SK-N-SH treated with all-trans-retinoic acid at 6 μM for 48 hours (cell line): ENCODE measurements at regions not wholly inside any gene's neighbourhood (a gene's known extent, or its start where the extent isn't known, plus 50 kb on each side); places are given as distances from the start of the nearest gene placed in this dataset.

Experiments used
- BACH2 ChIP-seq: fragments of 250-450 bp; sonication (Bioruptor Pico); IDR thresholded peaks from 2 replicates; pipeline ENCODE4 v1.9.0; 2021; ENCODE audit warnings: mild to moderate bottlenecking, borderline replicate concordance
- CSDC2 ChIP-seq: fragments of 250-450 bp; sonication (Bioruptor Pico); IDR thresholded peaks from 2 replicates; pipeline ENCODE4 v1.5.0; 2020; ENCODE audit warnings: mild to moderate bottlenecking, moderate library complexity
- PPARA ChIP-seq: fragments of 250-450 bp; sonication (Bioruptor Pico); IDR thresholded peaks from 2 replicates; pipeline ENCODE4 v1.5.0; 2020; ENCODE audit warnings: mild to moderate bottlenecking, borderline replicate concordance
- RARB ChIP-seq: fragments of 250-450 bp; sonication (Bioruptor Pico); IDR thresholded peaks from 2 replicates; pipeline ENCODE4 v1.8.0; 2021; ENCODE audit warnings: mild to moderate bottlenecking, moderate library complexity
- TCF4 ChIP-seq: fragments of 250-450 bp; sonication (Bioruptor Pico); IDR thresholded peaks from 2 replicates; pipeline ENCODE4 v1.8.0; 2021; ENCODE audit warnings: mild to moderate bottlenecking, moderate library complexity, borderline replicate concordance
- ZC3H10 ChIP-seq: fragments of 250-450 bp; sonication (Bioruptor Pico); IDR thresholded peaks from 2 replicates; pipeline ENCODE4 v1.5.1; 2021; ENCODE audit warnings: mild to moderate bottlenecking, moderate library complexity
- ZFP3 ChIP-seq: fragments of 250-450 bp; sonication (Bioruptor Pico); IDR thresholded peaks from 2 replicates; pipeline ENCODE4 v1.5.0; 2020; ENCODE audit warnings: mild to moderate bottlenecking, moderate library complexity
- ZFP30 ChIP-seq: fragments of 450-650 bp; formaldehyde crosslinking; IDR thresholded peaks from 2 replicates; pipeline ENCODE4 v1.5.0; 2022; ENCODE audit warnings: mild to moderate bottlenecking, moderate library complexity
- TF ChIP-seq, protein P1 (sequence below): fragments of 250-450 bp; sonication (Bioruptor Pico); IDR thresholded peaks from 2 replicates; pipeline ENCODE4 v1.5.1; 2020; ENCODE audit warnings: low read depth, mild to moderate bottlenecking, moderate library complexity
- TF ChIP-seq, protein P2 (sequence below): fragments of 250-450 bp; sonication (Bioruptor Pico); IDR thresholded peaks from 2 replicates; pipeline ENCODE4 v1.8.0; 2021; ENCODE audit warnings: low read depth, mild to moderate bottlenecking, moderate library complexity, borderline replicate concordance

DNA sequence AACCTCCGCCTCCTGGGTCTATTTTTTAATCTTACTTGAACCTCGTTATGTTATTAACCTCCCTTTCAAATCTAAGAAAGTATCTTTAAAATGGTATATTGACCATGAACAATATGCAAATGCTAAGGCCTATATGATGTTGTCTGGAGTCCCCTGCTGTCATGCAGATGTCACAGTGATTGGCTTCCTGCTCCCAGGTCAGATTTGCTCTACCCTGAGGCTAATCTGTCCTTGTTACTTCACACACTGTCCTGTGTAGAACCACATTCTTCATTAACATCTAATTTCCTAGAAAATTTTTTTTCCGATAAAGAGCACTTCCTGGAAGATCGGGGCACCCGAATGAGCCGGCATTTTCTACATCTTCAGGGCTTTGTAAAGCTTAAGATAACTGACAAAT lies 306.6 kb downstream of the MRPL39 start:
- TF ChIP-seq, protein P1, sequence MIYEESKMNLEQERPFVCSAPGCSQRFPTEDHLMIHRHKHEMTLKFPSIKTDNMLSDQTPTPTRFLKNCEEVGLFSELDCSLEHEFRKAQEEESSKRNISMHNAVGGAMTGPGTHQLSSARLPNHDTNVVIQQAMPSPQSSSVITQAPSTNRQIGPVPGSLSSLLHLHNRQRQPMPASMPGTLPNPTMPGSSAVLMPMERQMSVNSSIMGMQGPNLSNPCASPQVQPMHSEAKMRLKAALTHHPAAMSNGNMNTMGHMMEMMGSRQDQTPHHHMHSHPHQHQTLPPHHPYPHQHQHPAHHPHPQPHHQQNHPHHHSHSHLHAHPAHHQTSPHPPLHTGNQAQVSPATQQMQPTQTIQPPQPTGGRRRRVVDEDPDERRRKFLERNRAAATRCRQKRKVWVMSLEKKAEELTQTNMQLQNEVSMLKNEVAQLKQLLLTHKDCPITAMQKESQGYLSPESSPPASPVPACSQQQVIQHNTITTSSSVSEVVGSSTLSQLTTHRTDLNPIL (CRISPR knock-in tag): no peak
- TF ChIP-seq TCF4 (CRISPR knock-in tag) (no peak), RARB (CRISPR knock-in tag) (no peak), ZC3H10 (CRISPR knock-in tag) (no peak), ZFP3 (CRISPR knock-in tag) (no peak), ZFP30 (no peak), BACH2 (CRISPR knock-in tag) (no peak), CSDC2 (no peak), PPARA (CRISPR knock-in tag) (no peak)
- TF ChIP-seq, protein P2, sequence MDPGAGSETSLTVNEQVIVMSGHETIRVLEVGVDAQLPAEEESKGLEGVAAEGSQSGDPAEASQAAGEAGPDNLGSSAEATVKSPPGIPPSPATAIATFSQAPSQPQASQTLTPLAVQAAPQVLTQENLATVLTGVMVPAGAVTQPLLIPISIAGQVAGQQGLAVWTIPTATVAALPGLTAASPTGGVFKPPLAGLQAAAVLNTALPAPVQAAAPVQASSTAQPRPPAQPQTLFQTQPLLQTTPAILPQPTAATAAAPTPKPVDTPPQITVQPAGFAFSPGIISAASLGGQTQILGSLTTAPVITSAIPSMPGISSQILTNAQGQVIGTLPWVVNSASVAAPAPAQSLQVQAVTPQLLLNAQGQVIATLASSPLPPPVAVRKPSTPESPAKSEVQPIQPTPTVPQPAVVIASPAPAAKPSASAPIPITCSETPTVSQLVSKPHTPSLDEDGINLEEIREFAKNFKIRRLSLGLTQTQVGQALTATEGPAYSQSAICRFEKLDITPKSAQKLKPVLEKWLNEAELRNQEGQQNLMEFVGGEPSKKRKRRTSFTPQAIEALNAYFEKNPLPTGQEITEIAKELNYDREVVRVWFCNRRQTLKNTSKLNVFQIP (CRISPR knock-in tag): no peak
